Vagina (tissue), 2 donors: ENCODE measurements at regions not wholly inside any gene's neighbourhood (a gene's known extent, or its start where the extent isn't known, plus 50 kb on each side); places are given as distances from the start of the nearest gene placed in this dataset.

Experiments
- DNase-seq, 2 donors: peaks; one replicate each; pipeline ENCODE4 v3.0.0-alpha.2; 2017; ENCODE audit errors: extremely low spot score in 2 of 2
- H3K27ac ChIP-seq: fragments of 200-600 bp; sonication (generic); one replicate; pipeline ENCODE4 v1.5.1; 2019
- H3K27me3 ChIP-seq: fragments of 200-600 bp; sonication (generic); one replicate; pipeline ENCODE4 v1.5.1; 2019
- H3K36me3 ChIP-seq, 2 donors: fragments of 200-600 bp; sonication (generic); one replicate each; pipeline ENCODE4 v1.5.1; 2017 to 2019
- H3K4me1 ChIP-seq: fragments of 200-600 bp; sonication (generic); one replicate; pipeline ENCODE4 v1.5.1; 2019
- H3K4me3 ChIP-seq, 2 donors: fragments of 200-600 bp; sonication (generic); 1 replicate in 1 of 2; 2 replicates in 1 of 2; pipeline ENCODE4 v1.5.1; 2016 to 2019
- H3K9me3 ChIP-seq: fragments of 200-600 bp; sonication (generic); one replicate; pipeline ENCODE4 v1.5.1; 2019
- POLR2A ChIP-seq, 2 donors: fragments of 450-650 bp; IDR thresholded peaks; one replicate each; pipeline ENCODE4 v1.6.1; 2017; ENCODE audit warnings: antibody characterized with exemption in 2 of 2, mild to moderate bottlenecking in 2 of 2, moderate library complexity in 2 of 2
- POLR2AphosphoS5 ChIP-seq, 2 donors: sonication (generic); formaldehyde crosslinking; IDR thresholded peaks; one replicate each; pipeline ENCODE4 v1.9.0; 2017; ENCODE audit warnings: antibody characterized with exemption in 2 of 2, mild to moderate bottlenecking in 2 of 2, low read depth in 1 of 2; ENCODE audit not compliant: insufficient read depth in 1 of 2
- intact Hi-C: fragments of 100-400 bp; cut with DNase I; formaldehyde crosslinking; loops from one replicate; pipeline ENCODE4 v1.15.1; 2023
- TF ChIP-seq, protein P1 (sequence below), 3 experiments: fragments of 450-650 bp in 2 of 3; fragments of 200-600 bp in 1 of 3; sonication (generic) in 1 of 3; IDR thresholded peaks; one replicate each; pipeline ENCODE4 v1.5.1; 2017 to 2019; ENCODE audit warnings: antibody characterized with exemption in 3 of 3, mild to moderate bottlenecking in 2 of 3, moderate library complexity in 2 of 3

DNA sequence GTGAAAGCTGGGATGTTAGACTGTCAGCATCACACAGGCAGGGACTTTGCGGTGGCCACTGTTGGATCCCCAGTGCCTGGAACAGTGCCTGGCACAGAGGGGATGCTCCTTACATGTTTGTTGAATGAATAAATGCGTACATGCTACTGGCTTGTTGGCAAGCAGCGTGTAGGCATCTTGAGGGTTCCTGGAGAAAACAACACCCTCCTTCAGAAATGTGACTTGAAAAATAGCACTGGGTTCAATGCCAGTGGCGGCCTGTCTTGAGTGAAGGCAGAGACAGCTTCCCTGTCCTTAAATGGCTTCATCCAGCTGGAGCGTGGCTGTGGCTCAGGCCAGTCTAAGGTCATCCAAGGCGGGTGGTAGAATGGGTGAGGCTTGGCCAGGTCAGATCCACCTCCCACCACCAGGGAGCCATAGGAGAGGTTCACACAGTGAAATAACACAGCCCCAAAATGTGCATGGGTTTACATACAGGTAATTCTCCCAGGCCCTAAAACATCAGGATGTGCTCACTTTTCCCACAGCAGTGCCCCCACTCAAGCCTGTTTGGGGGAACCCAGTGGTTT, 171.4 kb downstream of the PHETA1 start:
- Histone ChIP-seq H3K4me1 (no peaks in the 10 kb centered on the region), H3K27ac (no peak overlapping the region), H3K27me3 (no peaks in the 10 kb centered on the region), H3K4me3 (no peak overlapping the region), H3K9me3 (no peaks in the 10 kb centered on the region), H3K36me3 (no peaks in the 10 kb centered on the region)
- TF ChIP-seq POLR2AphosphoS5 (IDR thresholded peaks at IDR 0.05; ENCODE audit: insufficient read depth in 1 of 2, low read depth in 1 of 2) = no peak
- no peak for TF ChIP-seq POLR2A (IDR thresholded peaks at IDR 0.05)
- TF ChIP-seq, protein P1, sequence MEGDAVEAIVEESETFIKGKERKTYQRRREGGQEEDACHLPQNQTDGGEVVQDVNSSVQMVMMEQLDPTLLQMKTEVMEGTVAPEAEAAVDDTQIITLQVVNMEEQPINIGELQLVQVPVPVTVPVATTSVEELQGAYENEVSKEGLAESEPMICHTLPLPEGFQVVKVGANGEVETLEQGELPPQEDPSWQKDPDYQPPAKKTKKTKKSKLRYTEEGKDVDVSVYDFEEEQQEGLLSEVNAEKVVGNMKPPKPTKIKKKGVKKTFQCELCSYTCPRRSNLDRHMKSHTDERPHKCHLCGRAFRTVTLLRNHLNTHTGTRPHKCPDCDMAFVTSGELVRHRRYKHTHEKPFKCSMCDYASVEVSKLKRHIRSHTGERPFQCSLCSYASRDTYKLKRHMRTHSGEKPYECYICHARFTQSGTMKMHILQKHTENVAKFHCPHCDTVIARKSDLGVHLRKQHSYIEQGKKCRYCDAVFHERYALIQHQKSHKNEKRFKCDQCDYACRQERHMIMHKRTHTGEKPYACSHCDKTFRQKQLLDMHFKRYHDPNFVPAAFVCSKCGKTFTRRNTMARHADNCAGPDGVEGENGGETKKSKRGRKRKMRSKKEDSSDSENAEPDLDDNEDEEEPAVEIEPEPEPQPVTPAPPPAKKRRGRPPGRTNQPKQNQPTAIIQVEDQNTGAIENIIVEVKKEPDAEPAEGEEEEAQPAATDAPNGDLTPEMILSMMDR (IDR thresholded peaks at IDR 0.05) = no peak
- no peak for DNase-seq
- intact Hi-C loops = no loop called here

DNA sequence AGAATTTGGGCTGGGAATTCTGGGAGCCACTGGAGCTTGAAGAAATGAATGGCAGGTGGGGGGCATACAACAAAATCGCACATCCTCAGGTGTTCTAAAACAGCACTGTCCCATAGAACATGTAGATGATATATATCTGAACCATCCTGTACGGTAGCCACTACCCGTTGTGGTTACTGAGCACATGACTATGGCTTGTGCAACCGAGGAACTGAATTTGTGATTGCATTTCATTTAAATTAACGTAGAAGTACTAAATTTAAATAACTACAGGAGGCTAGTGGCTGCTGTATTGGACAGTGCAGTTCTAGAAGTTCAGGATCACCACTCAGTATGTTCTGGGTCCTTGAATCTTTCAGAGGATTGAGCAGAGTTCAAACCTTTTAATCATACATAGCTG, 172.4 kb downstream of the PHETA1 start:
- no peaks in the 10 kb centered on the region for H3K36me3 ChIP-seq
- H3K4me1 ChIP-seq = no peaks in the 10 kb centered on the region
- DNase-seq = no peak
- no peaks in the 10 kb centered on the region for H3K27me3 ChIP-seq
- H3K9me3 ChIP-seq = no peaks in the 10 kb centered on the region
- no peak overlapping the region for H3K27ac ChIP-seq
- intact Hi-C loops = no loop called here
- TF ChIP-seq POLR2AphosphoS5 (IDR thresholded peaks at IDR 0.05; ENCODE audit: insufficient read depth in 1 of 2, low read depth in 1 of 2) = no peak
- no peak for TF ChIP-seq POLR2A (IDR thresholded peaks at IDR 0.05)
- TF ChIP-seq, protein P1 (IDR thresholded peaks at IDR 0.05) = no peak
- H3K4me3 ChIP-seq = no peak overlapping the region

DNA sequence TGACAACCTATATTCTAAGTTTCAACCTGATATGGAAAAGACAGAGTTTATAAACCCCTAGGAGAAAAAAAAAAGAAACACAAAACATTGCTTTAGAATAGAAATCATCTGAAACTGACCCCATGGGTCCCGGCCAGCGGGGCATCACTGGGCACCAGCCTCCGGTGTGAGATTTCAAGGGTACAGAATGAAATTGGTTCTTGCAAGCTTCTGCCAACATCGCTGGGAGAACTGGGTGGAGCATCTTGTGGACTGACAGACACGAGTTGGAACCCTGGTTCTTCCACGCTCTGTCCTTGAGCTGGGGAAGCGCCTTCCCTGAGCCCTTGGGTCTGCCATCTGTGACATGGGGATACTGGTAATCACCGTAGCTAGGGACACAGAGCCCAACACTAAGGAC, 173.6 kb downstream of the PHETA1 start:
- Histone ChIP-seq H3K4me3 (no peak overlapping the region), H3K36me3 (no peaks in the 10 kb centered on the region), H3K9me3 (no peaks in the 10 kb centered on the region), H3K4me1 (no peaks in the 10 kb centered on the region), H3K27me3 (no peaks in the 10 kb centered on the region), H3K27ac (no peak overlapping the region)
- intact Hi-C loops = no loop called here
- no peak for DNase-seq
- TF ChIP-seq POLR2AphosphoS5 (IDR thresholded peaks at IDR 0.05; ENCODE audit: insufficient read depth in 1 of 2, low read depth in 1 of 2) (no peak), POLR2A (IDR thresholded peaks at IDR 0.05) (no peak)
- TF ChIP-seq, protein P1 (IDR thresholded peaks at IDR 0.05) = no peak

DNA sequence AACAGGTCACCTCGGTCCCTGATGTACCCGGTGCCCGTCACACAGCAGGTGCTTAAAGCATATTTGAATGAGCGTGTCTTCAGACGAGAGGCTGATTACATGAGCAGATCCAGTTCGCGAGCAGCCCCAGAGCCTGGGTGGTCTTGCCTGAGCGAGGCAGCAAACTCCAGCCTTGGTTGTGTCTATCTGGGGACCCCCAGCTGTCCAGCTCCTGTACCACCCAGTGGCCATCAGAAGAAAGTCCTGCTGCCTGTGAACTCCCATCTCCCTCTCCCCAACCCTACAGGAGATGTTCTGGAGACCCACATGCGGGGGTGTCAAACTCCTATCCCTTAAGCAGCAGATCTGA, 174.2 kb downstream of the PHETA1 start:
- no peak for DNase-seq
- no peak for TF ChIP-seq POLR2A (IDR thresholded peaks at IDR 0.05)
- TF ChIP-seq, protein P1 (IDR thresholded peaks at IDR 0.05) = no peak
- no peak for TF ChIP-seq POLR2AphosphoS5 (IDR thresholded peaks at IDR 0.05; ENCODE audit: insufficient read depth in 1 of 2, low read depth in 1 of 2)
- Histone ChIP-seq H3K36me3 (no peaks in the 10 kb centered on the region), H3K27me3 (no peaks in the 10 kb centered on the region), H3K27ac (no peak overlapping the region), H3K9me3 (no peaks in the 10 kb centered on the region), H3K4me3 (no peak overlapping the region), H3K4me1 (no peaks in the 10 kb centered on the region)
- intact Hi-C loops = no loop called here

DNA sequence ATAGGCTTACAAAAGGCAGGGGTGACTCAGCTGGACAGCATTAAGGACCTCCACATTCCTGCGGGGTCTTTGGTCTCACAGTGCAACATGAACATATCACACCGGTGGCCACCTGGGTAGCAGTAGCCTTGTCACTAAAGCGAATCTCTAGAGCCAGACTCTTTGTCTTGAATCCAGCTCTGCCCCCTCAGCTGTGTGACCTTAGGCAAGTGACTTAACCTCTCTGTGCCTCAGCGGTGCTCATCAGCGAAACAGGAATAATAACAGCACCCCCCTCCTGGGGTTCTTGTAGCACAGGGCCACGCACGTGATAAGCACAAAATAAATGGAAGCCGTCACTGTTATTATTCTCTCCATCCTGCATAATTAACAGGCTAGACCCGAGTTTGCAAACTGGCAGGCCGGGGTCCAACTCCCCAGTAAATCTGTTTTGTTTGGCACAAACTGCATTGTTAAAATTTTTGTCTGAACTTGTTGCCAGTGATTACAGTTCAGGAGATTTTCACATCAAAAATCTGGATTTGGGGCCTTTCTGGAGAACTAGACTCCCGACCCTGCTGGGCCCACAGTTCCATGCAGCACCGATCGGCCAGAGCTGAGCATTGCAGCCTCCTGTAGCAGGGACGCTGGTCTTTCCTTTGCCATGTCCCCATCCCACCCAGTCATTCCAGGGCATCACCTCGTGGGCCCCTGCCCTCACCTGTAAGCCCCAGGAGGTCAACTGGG, 174.8 kb downstream of the PHETA1 start:
- H3K27ac ChIP-seq = no peak overlapping the region
- no peaks in the 10 kb centered on the region for H3K4me1 ChIP-seq
- H3K4me3 ChIP-seq = no peak overlapping the region
- no peaks in the 10 kb centered on the region for H3K9me3 ChIP-seq
- intact Hi-C loops = no loop called here
- no peak for DNase-seq
- TF ChIP-seq POLR2A (IDR thresholded peaks at IDR 0.05) (no peak), POLR2AphosphoS5 (IDR thresholded peaks at IDR 0.05; ENCODE audit: insufficient read depth in 1 of 2, low read depth in 1 of 2) (no peak)
- TF ChIP-seq, protein P1 (IDR thresholded peaks at IDR 0.05) = no peak
- no peaks in the 10 kb centered on the region for H3K36me3 ChIP-seq
- H3K27me3 ChIP-seq = no peaks in the 10 kb centered on the region
